HK-2 (cell line): ENCODE measurements at regions not wholly inside any gene's neighbourhood (a gene's known extent, or its start where the extent isn't known, plus 50 kb on each side); places are given as distances from the start of the nearest gene placed in this dataset.
"Not testable (repeated sequence)": the region's sequence is repeated elsewhere in the genome, so short reads cannot be mapped to it uniquely, and the experiment has no call there.

Experiments used
- DNase-seq: peaks from one replicate; pipeline ENCODE4 v3.0.0-alpha.2; 2018; ENCODE audit not compliant: unreplicated experiment

GRCh38 chr3:87895983-87896382, 162.8 kb downstream of the CGGBP1 start:
- DNase-seq: no peak

- DNase-seq: no peak
Measured at GRCh38 chr3:87873136-87873535, 185.7 kb downstream of the CGGBP1 start.

GRCh38 chr3:87867001-87867400, 191.8 kb downstream of the CGGBP1 start:
- no peak for DNase-seq

- DNase-seq: no peak
Measured at GRCh38 chr3:87856126-87856525, 202.7 kb downstream of the CGGBP1 start.

GRCh38 chr3:87855616-87856015, 203.2 kb downstream of the CGGBP1 start:
- no peak for DNase-seq

- no peak for DNase-seq
Measured at GRCh38 chr3:87855211-87855610, 203.6 kb downstream of the CGGBP1 start.

- no peak for DNase-seq
Measured at GRCh38 chr3:87848003-87848402, 210.8 kb downstream of the CGGBP1 start.

GRCh38 chr3:87837076-87837475, 221.7 kb downstream of the CGGBP1 start:
- DNase-seq: no peak

GRCh38 chr3:87836026-87836425, 222.8 kb downstream of the CGGBP1 start:
- no peak for DNase-seq

GRCh38 chr3:87835236-87835635, 223.6 kb downstream of the CGGBP1 start:
- DNase-seq: no peak

GRCh38 chr3:87834327-87834726, 224.5 kb downstream of the CGGBP1 start:
- no peak for DNase-seq

GRCh38 chr3:87833039-87833377, 225.8 kb downstream of the CGGBP1 start:
- no peak for DNase-seq

GRCh38 chr3:87828046-87828445, 230.8 kb downstream of the CGGBP1 start:
- no peak for DNase-seq

GRCh38 chr3:87822563-87822962, 236.2 kb downstream of the CGGBP1 start:
- no peak for DNase-seq

- DNase-seq: not testable (repeated sequence)
Measured at GRCh38 chr3:87813503-87813902, 245.3 kb downstream of the CGGBP1 start.

- DNase-seq: no peak
Measured at GRCh38 chr3:87811953-87812352, 246.9 kb downstream of the CGGBP1 start.

- DNase-seq: no peak
Measured at GRCh38 chr3:87810452-87811016, 248.3 kb downstream of the CGGBP1 start.

- no peak for DNase-seq
Measured at GRCh38 chr3:87805670-87806069, 253.1 kb downstream of the CGGBP1 start.

- DNase-seq: no peak
Measured at GRCh38 chr3:87801409-87801808, 257.4 kb downstream of the CGGBP1 start.

- no peak for DNase-seq
Measured at GRCh38 chr3:87800516-87800915, 258.3 kb downstream of the CGGBP1 start.

- no peak for DNase-seq
Measured at GRCh38 chr3:87798567-87798947, 260.2 kb downstream of the CGGBP1 start.

- no peak for DNase-seq
Measured at GRCh38 chr3:87797872-87798566, 260.8 kb downstream of the CGGBP1 start.

- DNase-seq: no peak
Measured at GRCh38 chr3:87796843-87797185, 262.0 kb downstream of the CGGBP1 start.
